GM12873 (cell line): ENCODE measurements at regions not wholly inside any gene's neighbourhood (a gene's known extent, or its start where the extent isn't known, plus 50 kb on each side); places are given as distances from the start of the nearest gene placed in this dataset.

Experiments
- TF ChIP-seq, protein P1 (sequence below): IDR thresholded peaks from 2 replicates; pipeline ENCODE4 v1.5.1; 2012; ENCODE audit warnings: low read depth, mild to moderate bottlenecking, moderate library complexity, low read length, control low read depth; ENCODE audit not compliant: insufficient read depth; ENCODE audit errors: missing control alignments

DNA sequence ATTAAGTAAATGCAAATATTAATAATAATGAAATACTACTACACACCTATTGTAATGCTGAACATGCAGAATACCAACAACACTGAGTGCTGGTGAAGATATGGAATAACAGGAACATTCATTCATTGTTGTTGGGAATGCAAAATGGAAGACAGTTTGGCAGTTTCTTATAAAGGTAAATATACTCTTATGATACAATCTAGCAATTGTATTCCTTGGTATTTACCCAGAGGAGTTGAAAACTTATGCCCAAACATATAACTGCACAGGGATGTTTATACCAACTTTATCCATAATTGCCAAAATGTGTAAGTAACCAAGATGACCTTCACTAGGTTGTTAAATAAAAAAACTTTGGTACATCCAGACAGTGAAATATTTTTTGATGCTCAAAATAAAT lies 636.8 kb downstream of the PRR16 start:
- TF ChIP-seq, protein P1, sequence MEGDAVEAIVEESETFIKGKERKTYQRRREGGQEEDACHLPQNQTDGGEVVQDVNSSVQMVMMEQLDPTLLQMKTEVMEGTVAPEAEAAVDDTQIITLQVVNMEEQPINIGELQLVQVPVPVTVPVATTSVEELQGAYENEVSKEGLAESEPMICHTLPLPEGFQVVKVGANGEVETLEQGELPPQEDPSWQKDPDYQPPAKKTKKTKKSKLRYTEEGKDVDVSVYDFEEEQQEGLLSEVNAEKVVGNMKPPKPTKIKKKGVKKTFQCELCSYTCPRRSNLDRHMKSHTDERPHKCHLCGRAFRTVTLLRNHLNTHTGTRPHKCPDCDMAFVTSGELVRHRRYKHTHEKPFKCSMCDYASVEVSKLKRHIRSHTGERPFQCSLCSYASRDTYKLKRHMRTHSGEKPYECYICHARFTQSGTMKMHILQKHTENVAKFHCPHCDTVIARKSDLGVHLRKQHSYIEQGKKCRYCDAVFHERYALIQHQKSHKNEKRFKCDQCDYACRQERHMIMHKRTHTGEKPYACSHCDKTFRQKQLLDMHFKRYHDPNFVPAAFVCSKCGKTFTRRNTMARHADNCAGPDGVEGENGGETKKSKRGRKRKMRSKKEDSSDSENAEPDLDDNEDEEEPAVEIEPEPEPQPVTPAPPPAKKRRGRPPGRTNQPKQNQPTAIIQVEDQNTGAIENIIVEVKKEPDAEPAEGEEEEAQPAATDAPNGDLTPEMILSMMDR = no peak

DNA sequence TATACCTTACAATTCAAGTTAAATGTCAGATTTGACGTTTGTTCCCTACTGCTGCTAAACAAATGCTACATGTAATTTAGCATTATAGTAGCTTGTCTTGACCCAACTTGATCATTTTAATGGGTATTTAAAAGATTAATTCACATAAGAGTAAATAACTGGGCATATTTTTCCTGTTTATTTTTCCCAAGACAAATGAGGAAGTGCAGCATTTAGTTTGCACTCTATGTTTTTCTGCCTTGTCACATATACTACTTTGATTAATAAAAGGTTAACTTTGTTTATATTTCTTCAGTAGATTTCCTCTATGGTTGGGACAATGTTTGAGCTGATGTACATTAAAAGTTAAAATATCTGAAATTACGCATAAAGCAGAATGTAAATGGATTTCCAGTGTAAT lies 641.8 kb downstream of the PRR16 start:
- TF ChIP-seq, protein P1 = no peak

DNA sequence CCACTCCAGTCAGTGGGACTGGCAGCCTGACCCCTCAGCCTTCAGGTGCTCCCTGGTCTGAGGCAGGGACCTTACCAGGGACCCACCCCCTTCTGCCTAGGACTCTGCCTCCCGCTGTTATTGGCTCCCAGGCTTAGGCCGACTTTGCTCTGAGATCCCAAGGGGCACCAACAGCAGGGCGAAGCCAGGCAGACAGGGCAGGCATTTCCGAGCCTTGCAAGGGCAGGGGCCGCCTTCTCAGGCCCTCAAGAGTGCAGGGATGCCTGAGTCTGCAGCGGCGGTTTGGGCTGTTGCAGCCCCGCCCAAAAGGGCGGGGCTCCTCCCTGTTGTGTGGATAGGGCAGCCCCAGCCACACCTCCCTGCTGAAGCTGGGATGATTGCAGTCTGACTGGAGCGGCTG lies 644.6 kb downstream of the PRR16 start:
- TF ChIP-seq, protein P1 = no peak

DNA sequence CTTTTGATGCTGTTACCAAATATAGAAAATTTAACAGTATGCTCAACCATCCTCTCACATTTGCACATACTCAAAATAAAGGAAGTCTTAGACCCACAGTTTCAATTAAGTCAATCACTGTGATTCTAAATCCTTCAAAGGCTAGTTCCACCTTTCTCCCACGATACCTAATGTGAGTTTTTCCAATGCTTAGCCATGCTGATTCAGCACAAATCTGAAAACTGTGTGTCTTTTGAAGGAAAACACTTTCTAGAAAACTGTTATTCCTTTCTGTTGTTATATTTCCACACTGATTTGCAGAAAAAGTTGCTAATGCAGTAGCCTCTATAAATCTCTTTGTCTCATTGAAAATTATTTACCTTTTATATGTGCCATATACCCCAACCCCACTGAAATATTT lies 645.7 kb downstream of the PRR16 start:
- TF ChIP-seq, protein P1 = no peak

DNA sequence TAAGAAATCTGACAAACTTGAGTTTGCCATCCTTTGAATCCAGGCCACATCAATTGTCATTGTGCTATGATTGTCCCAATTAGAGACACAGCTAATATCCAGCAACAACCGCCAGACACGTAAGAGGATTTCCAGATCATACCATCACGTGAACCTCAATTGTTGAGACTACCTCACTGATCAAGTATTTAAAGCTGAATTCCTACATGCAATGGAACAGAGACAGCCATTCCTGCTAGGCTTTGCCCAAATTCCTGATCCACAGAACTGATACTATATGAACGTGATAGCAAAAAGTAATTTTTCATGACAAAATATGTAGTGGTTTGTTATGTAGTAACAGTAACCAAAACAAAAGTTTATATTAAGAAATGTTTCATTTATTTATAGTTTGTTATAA lies 657.7 kb downstream of the PRR16 start:
- TF ChIP-seq, protein P1 = no peak

DNA sequence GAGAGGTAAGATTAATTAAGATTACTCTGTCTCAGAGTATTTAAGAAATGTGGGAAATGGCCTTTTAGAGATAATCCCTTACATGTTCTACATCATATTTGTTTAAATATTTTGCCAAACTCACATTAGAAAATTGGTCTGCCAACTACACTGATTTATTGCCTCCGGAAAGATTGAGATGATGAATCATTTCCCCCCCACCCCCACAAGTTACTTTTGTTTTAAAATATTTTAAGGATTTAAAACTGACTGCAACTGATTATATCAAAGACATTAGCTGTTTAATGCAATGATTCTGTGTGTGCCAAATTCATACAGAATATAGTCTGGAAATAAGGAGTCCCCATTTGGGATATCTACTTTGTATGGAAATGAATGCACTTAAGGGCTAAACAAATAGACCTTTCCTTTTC lies 674.4 kb downstream of the PRR16 start:
- TF ChIP-seq, protein P1 = no peak

DNA sequence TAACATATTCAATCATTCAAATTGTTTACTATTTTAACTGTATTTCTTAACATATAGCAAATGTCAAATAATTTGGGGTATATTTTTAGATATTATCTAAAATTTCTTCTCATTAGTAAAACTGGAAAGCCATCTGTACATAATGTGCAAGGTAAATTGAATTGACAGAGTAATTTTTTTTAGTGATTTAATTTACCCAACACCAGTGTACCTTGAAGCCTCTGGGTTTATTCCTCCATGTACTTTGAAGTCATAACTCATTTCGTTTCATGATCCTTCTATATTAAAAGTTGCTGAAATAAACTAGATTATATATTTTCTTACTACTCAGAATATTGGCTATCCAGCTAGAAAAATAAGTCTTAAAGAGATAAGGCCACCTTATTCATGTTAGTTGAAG lies 674.9 kb downstream of the PRR16 start:
- TF ChIP-seq, protein P1 = no peak

DNA sequence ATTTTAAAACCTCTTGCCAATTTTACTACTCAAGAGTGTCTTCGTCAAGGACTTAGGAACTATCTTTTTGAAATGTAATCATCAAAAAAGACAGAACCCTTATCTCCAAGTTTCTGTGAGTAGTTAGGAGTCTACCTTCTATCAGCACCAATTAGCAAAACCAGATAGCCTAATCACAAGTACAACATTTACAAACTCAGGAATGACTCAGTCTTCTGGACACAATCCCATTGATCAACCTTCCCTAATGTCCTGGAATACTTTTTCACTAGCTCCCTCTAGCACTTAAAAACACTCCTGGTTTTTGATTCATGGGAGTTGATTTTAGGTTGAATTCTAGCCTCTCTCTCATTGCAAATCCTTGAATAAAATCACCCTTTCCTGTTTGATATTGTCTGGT lies 680.7 kb downstream of the PRR16 start:
- TF ChIP-seq, protein P1 = no peak
